Stimulated activated naive CD8-positive, alpha-beta T cell treated with anti-CD3 and anti-CD28 coated beads, Interleukin-15, Interleukin-2, amounts not matched to agents 100 ng/mL and 50 ng/mL, for 24 hours (primary cell): ENCODE measurements at regions not wholly inside any gene's neighbourhood (a gene's known extent, or its start where the extent isn't known, plus 50 kb on each side); places are given as distances from the start of the nearest gene placed in this dataset.
"Not testable (repeated sequence)": the region's sequence is repeated elsewhere in the genome, so short reads cannot be mapped to it uniquely, and the experiment has no call there.

Source experiments
- H3K27ac Mint-ChIP-seq: one replicate; pipeline ENCODE4 v1.8.0; 2021; ENCODE audit warnings: mild to moderate bottlenecking, mixed read lengths
- H3K27me3 Mint-ChIP-seq: one replicate; pipeline ENCODE4 v1.8.0; 2021; ENCODE audit warnings: mixed read lengths
- H3K36me3 Mint-ChIP-seq: one replicate; pipeline ENCODE4 v1.8.0; 2021; ENCODE audit warnings: low read depth, mixed read lengths
- H3K4me1 Mint-ChIP-seq: one replicate; pipeline ENCODE4 v1.8.0; 2021; ENCODE audit warnings: low read depth, mixed read lengths
- H3K4me3 Mint-ChIP-seq: one replicate; pipeline ENCODE4 v1.8.0; 2021; ENCODE audit warnings: mild to moderate bottlenecking, mixed read lengths
- H3K9me3 Mint-ChIP-seq: one replicate; pipeline ENCODE4 v1.8.0; 2021; ENCODE audit warnings: mixed read lengths

- no peaks in the 10 kb centered on the region for H3K27me3 Mint-ChIP-seq
- H3K27ac Mint-ChIP-seq: no peak overlapping the region
- H3K4me1 Mint-ChIP-seq: no peaks in the 10 kb centered on the region
- no peak overlapping the region for H3K4me3 Mint-ChIP-seq
- H3K36me3 Mint-ChIP-seq: no peaks in the 10 kb centered on the region
- no peaks in the 10 kb centered on the region for H3K9me3 Mint-ChIP-seq
Observed at GRCh38 chr9:29006628-29007027, 1433.3 kb upstream of the C9orf72 start.

- peaks cover 7% of the 10 kb centered on the region for H3K9me3 Mint-ChIP-seq
- no peak overlapping the region for H3K27ac Mint-ChIP-seq
- H3K36me3 Mint-ChIP-seq: no peaks in the 10 kb centered on the region
- no peaks in the 10 kb centered on the region for H3K4me1 Mint-ChIP-seq
- H3K27me3 Mint-ChIP-seq: no peaks in the 10 kb centered on the region
- no peak overlapping the region for H3K4me3 Mint-ChIP-seq
Observed at GRCh38 chr9:29012911-29013310, 1439.6 kb upstream of the C9orf72 start.

DNA sequence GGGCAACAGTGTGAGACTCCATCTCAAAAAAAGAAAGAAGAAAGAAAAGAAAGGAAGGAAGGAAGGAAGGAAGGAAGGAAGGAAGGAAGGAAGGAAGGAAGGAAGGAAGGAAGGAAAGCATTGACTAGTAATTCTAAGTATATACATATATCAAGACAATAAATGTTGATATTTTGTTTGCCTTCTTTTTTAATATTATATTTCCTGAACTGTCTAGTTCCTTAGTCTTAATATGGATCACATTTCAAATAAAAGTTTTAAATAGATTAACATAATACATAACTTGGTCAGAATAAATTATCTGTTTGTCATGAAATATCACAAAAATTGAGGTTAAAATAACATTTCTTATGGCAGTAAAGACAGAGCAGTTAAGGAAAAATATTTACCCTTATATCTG, 1448.4 kb upstream of the C9orf72 start:
- Mint-ChIP-seq H3K27me3 (no peaks in the 10 kb centered on the region), H3K36me3 (no peaks in the 10 kb centered on the region), H3K27ac (no peak overlapping the region), H3K4me3 (no peak overlapping the region), H3K4me1 (no peaks in the 10 kb centered on the region), H3K9me3 (no peaks in the 10 kb centered on the region)

GRCh38 chr9:29038332-29038731, 1465.1 kb upstream of the C9orf72 start:
- Mint-ChIP-seq H3K4me3 (no peak overlapping the region), H3K27ac (no peak overlapping the region), H3K9me3 (peaks cover 9% of the 10 kb centered on the region)

DNA sequence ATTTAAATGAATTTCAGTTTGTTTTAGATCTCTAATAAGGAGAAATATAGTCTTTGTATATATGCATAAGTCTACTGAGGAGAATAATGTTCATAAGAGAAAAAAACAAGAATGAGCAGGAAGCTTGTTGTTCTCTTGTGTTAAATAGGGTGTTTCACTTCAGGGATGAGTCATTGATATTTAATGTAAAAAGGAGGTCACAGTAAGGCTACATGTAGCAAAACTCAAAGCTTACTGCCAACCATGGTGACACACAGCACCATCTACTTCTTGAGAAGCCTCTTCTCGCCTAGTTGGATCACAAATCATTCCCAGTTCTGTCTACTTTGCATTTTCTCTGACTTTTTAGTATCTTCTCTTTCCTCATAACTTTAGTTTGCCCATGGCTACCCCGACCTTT, 1466.0 kb upstream of the C9orf72 start:
- H3K27me3 Mint-ChIP-seq: no peaks in the 10 kb centered on the region
- H3K27ac Mint-ChIP-seq: no peak overlapping the region
- H3K4me1 Mint-ChIP-seq: no peaks in the 10 kb centered on the region
- no peaks in the 10 kb centered on the region for H3K36me3 Mint-ChIP-seq
- H3K9me3 Mint-ChIP-seq: peaks cover 9% of the 10 kb centered on the region
- no peak overlapping the region for H3K4me3 Mint-ChIP-seq

More at GRCh38 chr9:29038332-29038731, 1465.1 kb upstream of the C9orf72 start:
- Mint-ChIP-seq H3K27me3 (no peaks in the 10 kb centered on the region), H3K4me1 (no peaks in the 10 kb centered on the region), H3K36me3 (no peaks in the 10 kb centered on the region)

- H3K27me3 Mint-ChIP-seq: no peaks in the 10 kb centered on the region
- no peaks in the 10 kb centered on the region for H3K4me1 Mint-ChIP-seq
- H3K9me3 Mint-ChIP-seq: no peaks in the 10 kb centered on the region
- no peaks in the 10 kb centered on the region for H3K36me3 Mint-ChIP-seq
- no peak overlapping the region for H3K27ac Mint-ChIP-seq
- H3K4me3 Mint-ChIP-seq: no peak overlapping the region
Observed at GRCh38 chr9:29043072-29043471, 1469.8 kb upstream of the C9orf72 start.

DNA sequence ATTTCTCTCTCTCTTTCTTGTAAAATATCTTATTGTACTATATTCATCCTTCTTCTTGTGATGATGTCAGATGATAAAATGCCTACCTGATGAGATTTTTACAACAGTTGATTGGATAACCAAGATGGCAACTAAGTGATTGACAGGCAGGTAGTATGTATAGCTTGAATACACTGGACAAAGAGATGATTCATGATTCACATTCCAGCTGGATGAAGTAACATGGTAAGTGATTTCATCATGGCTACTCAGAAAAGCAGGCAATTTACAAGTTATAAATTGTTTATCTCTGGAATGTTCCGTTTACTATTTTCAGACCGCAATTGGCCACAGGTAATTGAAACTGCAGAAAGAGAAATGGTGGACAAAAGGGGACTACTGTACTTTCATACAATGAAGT, 1471.7 kb upstream of the C9orf72 start:
- H3K36me3 Mint-ChIP-seq: no peaks in the 10 kb centered on the region
- no peaks in the 10 kb centered on the region for H3K27me3 Mint-ChIP-seq
- H3K27ac Mint-ChIP-seq: no peak overlapping the region
- H3K9me3 Mint-ChIP-seq: no peaks in the 10 kb centered on the region
- H3K4me1 Mint-ChIP-seq: no peaks in the 10 kb centered on the region
- H3K4me3 Mint-ChIP-seq: no peak overlapping the region

GRCh38 chr9:29060041-29060440, 1486.8 kb upstream of the C9orf72 start:
- no peak overlapping the region for H3K4me3 Mint-ChIP-seq
- no peaks in the 10 kb centered on the region for H3K27me3 Mint-ChIP-seq
- peaks cover 14% of the 10 kb centered on the region for H3K9me3 Mint-ChIP-seq
- H3K4me1 Mint-ChIP-seq: no peaks in the 10 kb centered on the region
- no peak overlapping the region for H3K27ac Mint-ChIP-seq
- H3K36me3 Mint-ChIP-seq: no peaks in the 10 kb centered on the region

DNA sequence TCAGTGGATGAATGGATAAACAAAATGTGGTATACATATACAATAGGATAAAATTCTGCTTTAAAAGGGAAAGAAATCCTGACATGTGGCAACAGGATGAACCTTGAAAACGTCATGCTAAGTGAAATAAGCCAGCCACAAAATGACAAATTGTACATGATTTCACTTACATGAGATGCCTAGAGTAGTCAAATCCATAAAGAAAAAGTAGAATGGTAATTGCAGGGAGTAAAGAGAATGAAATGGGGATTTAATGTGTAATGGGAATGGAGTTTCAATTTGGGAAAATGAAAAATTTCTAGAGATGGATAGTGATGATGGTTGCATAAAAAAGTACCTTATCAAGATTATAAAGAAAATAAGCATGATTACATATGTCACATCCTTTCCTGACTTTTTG, 1489.2 kb upstream of the C9orf72 start:
- peaks cover 6% of the 10 kb centered on the region for H3K9me3 Mint-ChIP-seq
- no peaks in the 10 kb centered on the region for H3K4me1 Mint-ChIP-seq
- no peak overlapping the region for H3K4me3 Mint-ChIP-seq
- H3K36me3 Mint-ChIP-seq: no peaks in the 10 kb centered on the region
- no peak overlapping the region for H3K27ac Mint-ChIP-seq
- no peaks in the 10 kb centered on the region for H3K27me3 Mint-ChIP-seq

DNA sequence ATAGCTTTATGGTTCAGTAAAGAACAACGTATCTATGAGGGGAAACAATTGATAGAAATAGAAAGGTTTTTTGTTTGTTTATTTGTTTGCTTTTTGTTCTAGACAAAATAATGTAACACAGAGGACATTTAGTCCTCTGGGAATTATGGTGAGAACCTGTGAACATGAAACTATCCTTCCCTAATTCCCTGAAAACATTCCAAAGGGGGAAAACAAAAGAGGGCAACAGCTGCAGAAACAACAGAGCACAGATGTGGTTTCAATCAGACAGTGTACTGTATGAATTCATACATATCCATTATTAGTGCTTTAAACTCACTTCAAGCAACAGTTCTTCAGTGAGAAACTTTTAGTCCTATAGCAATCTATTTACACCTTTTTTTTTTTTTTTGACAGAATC, 1489.8 kb upstream of the C9orf72 start:
- Mint-ChIP-seq H3K4me3 (no peak overlapping the region), H3K27ac (no peak overlapping the region), H3K9me3 (peaks cover 4% of the 10 kb centered on the region), H3K27me3 (no peaks in the 10 kb centered on the region), H3K4me1 (no peaks in the 10 kb centered on the region), H3K36me3 (no peaks in the 10 kb centered on the region)

DNA sequence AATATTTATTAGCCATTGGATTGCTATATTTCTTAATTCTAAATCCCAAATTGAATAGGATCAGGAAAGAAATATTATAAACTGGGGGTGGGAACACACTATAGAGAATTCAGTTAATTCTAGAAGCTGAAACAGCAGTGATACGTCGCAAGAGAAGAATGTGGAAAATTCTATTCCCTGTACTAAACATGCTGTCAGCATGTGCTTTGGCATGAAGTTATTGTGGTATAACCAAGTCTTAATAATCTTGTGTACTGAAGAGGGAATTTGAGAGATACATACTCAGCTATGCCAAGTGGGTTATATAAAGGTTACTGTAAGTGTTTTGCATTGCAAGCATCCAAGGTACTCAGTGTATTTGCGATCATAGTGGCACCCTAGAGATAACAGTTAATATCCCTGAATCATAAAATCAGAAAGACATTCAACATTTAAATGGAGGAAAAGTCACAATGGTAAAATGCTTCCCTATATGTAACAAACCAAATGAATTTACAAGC, 1492.9 kb upstream of the C9orf72 start:
- Mint-ChIP-seq H3K27me3 (no peaks in the 10 kb centered on the region), H3K27ac (no peak overlapping the region), H3K4me3 (no peak overlapping the region), H3K9me3 (no peaks in the 10 kb centered on the region), H3K4me1 (no peaks in the 10 kb centered on the region), H3K36me3 (no peaks in the 10 kb centered on the region)

- Mint-ChIP-seq H3K36me3 (no peaks in the 10 kb centered on the region), H3K27ac (no peak overlapping the region), H3K4me3 (no peak overlapping the region), H3K4me1 (no peaks in the 10 kb centered on the region), H3K9me3 (no peaks in the 10 kb centered on the region), H3K27me3 (no peaks in the 10 kb centered on the region)
Observed at GRCh38 chr9:29068461-29068860, 1495.2 kb upstream of the C9orf72 start.

DNA sequence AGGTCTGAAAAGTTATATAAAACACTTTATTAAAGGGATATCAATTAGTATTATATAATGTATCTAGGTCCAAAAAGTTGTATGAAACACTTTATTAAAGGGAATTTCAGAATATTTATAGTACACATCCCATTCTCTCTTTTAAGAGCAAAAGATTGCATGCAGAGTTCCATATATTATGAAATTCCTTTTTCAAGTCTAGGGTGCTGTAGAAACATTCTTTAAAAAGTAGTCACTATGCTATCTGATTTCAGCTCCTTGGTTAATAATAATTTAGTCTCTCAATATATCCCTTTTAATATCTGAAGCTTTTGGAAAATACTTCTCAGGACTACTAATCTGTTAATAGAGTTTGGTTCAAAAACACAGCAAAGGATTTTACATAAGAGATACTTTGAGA, 1496.1 kb upstream of the C9orf72 start:
- H3K27me3 Mint-ChIP-seq: no peaks in the 10 kb centered on the region
- H3K9me3 Mint-ChIP-seq: no peaks in the 10 kb centered on the region
- H3K4me1 Mint-ChIP-seq: no peaks in the 10 kb centered on the region
- H3K36me3 Mint-ChIP-seq: no peaks in the 10 kb centered on the region
- no peak overlapping the region for H3K27ac Mint-ChIP-seq
- H3K4me3 Mint-ChIP-seq: no peak overlapping the region

GRCh38 chr9:29078063-29078666, 1504.9 kb upstream of the C9orf72 start:
- Mint-ChIP-seq H3K36me3 (no peaks in the 10 kb centered on the region), H3K27me3 (no peaks in the 10 kb centered on the region), H3K4me3 (no peak overlapping the region), H3K4me1 (no peaks in the 10 kb centered on the region), H3K9me3 (peaks cover 5% of the 10 kb centered on the region), H3K27ac (no peak overlapping the region)

DNA sequence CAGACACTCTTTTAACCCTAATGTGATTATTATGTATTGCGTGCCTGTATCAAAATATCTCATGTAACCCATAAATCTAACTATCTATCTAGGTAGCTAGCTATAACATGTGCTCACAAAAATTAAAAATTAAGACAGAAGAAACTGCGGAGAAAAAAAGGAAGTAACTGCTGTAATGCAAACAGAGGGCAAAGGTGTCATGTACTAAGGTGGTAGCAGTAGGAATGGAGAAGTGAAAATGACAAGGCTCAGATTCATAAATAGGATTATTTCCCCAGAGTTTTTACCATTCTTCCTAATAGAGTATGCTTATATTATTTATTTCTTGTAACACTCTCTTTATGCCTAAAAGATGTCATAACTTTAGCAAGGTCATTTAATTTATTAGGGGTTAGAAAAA, 1527.5 kb upstream of the C9orf72 start:
- Mint-ChIP-seq H3K36me3 (no peaks in the 10 kb centered on the region), H3K9me3 (peaks cover 7% of the 10 kb centered on the region), H3K27ac (no peak overlapping the region), H3K27me3 (no peaks in the 10 kb centered on the region), H3K4me3 (no peak overlapping the region), H3K4me1 (no peaks in the 10 kb centered on the region)

GRCh38 chr9:29104166-29104565, 1530.9 kb upstream of the C9orf72 start:
- not testable (repeated sequence) for H3K4me1 Mint-ChIP-seq, H3K27ac Mint-ChIP-seq, H3K36me3 Mint-ChIP-seq, H3K4me3 Mint-ChIP-seq, H3K27me3 Mint-ChIP-seq, H3K9me3 Mint-ChIP-seq
